ENCODE measurements at regions not wholly inside any gene's neighbourhood (a gene's known extent, or its start where the extent isn't known, plus 50 kb on each side); places are given as distances from the start of the nearest gene placed in this dataset.
"Not testable (repeated sequence)": the region's sequence is repeated elsewhere in the genome, so short reads cannot be mapped to it uniquely, and the experiment has no call there.

DNA sequence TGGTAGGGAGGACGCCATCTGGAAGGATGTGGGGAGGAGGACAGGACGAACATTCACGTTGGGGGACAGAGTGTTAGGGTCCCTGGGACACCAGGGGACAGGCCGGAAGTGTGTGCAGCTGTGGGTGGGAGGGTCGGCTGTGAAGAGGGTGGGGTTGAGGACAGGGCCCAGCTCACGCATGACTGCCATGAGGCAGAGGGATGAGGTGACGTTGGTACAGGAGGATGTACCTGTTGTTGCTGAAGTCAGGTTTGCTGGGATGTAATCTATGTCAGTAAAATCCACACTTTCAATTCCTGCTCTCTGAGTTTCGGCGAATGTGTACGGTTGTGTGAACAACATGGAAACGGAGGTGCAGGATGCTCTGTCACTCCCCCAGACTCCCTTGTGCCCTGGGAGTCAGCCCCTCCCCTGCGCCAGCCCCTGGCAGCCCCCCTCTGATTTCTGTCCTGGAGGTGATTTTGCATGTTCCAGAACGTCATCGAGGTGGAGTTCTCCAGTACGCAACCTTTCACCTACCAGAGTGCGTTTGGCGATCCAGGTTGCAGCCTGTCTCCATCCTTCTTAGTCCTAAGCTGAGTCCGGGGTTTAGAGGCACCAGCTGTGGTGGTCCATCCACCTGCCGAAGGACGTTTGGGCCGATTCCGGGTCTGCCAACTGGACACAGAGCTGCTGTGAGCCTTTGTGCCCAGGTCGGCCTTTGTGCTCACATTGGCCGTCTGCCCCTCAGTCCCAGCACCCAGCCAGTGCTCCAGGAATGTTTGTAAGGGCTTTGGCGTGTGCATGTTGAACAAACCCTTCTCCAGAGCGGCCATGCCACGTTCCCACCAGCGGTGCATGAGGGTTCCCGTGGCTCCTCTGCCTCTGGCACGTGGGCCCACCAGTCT, 203.2 kb downstream of the NPIPB11 start:
- TF ChIP-seq POLR2AphosphoS5 (IDR thresholded peaks at IDR 0.05; ENCODE audit: low read depth, low read length); POLR2A (IDR thresholded peaks at IDR 0.05; ENCODE audit: low read depth, low read length); TAF1 (IDR thresholded peaks at IDR 0.05; ENCODE audit: low read depth, low read length); PAX5 (IDR thresholded peaks at IDR 0.05; ENCODE audit: insufficient read depth, low read length, severe bottlenecking): not testable (repeated sequence)

Data from GM12891 (cell line).